ENCODE measurements at regions not wholly inside any gene's neighbourhood (a gene's known extent, or its start where the extent isn't known, plus 50 kb on each side); places are given as distances from the start of the nearest gene placed in this dataset.

DNA sequence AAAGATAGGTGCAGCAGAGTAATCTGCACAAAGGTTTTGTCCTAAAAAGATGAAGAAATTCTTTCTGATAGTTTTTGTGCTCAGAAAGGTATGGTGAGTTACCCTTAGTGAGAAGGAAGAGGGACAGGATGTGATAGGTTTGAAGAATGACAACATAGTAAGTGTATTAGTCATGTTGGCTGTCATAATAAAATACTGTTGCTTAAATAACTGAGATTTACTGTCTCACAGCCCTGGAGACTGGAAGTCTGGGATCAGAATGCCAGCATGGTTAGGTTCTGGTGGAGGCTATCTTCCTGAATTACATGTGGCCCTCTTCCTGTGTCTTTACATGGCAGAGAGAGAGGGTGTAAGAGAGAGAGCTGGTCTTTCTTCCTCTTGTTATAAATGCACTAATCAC is 965.2 kb downstream of the TTLL7 start:
- TF ChIP-seq, protein P1, sequence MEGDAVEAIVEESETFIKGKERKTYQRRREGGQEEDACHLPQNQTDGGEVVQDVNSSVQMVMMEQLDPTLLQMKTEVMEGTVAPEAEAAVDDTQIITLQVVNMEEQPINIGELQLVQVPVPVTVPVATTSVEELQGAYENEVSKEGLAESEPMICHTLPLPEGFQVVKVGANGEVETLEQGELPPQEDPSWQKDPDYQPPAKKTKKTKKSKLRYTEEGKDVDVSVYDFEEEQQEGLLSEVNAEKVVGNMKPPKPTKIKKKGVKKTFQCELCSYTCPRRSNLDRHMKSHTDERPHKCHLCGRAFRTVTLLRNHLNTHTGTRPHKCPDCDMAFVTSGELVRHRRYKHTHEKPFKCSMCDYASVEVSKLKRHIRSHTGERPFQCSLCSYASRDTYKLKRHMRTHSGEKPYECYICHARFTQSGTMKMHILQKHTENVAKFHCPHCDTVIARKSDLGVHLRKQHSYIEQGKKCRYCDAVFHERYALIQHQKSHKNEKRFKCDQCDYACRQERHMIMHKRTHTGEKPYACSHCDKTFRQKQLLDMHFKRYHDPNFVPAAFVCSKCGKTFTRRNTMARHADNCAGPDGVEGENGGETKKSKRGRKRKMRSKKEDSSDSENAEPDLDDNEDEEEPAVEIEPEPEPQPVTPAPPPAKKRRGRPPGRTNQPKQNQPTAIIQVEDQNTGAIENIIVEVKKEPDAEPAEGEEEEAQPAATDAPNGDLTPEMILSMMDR (IDR thresholded peaks at IDR 0.05 in 2 of 3, conservative IDR thresholded peaks at IDR 0.05 in 1 of 3; ENCODE audit: control insufficient read depth in 2 of 3, extremely low read depth in 1 of 3, insufficient read depth in 1 of 3, low read depth in 3 of 3, low read length in 3 of 3), result no peak
- TF ChIP-seq TCF12 (IDR thresholded peaks at IDR 0.05; ENCODE audit: low read depth, low read length) (no peak), SPI1 (IDR thresholded peaks at IDR 0.05; ENCODE audit: borderline replicate concordance, insufficient read depth, low read depth, low read length) (no peak)
